ENCODE measurements at regions not wholly inside any gene's neighbourhood (a gene's known extent, or its start where the extent isn't known, plus 50 kb on each side); places are given as distances from the start of the nearest gene placed in this dataset.
"Not testable (repeated sequence)": the region's sequence is repeated elsewhere in the genome, so short reads cannot be mapped to it uniquely, and the experiment has no call there.

- DNase-seq: not testable (repeated sequence)
Measured at GRCh38 chr2:37759989-37760388, 88.5 kb upstream of the CDC42EP3 start.

GRCh38 chr2:37760471-37760870, 89.0 kb upstream of the CDC42EP3 start:
- peak; percentile 28 to 55 for DNase-seq

GRCh38 chr2:37762281-37762680, 90.8 kb upstream of the CDC42EP3 start:
- DNase-seq: peak; percentile 76 to 96

- DNase-seq: peak; percentile 49 to 54
Measured at GRCh38 chr2:37764739-37765138, 93.3 kb upstream of the CDC42EP3 start.

GRCh38 chr2:37766106-37766505, 94.7 kb upstream of the CDC42EP3 start:
- no peak for DNase-seq

GRCh38 chr2:37767046-37767445, 95.6 kb upstream of the CDC42EP3 start:
- no peak for DNase-seq

GRCh38 chr2:37767959-37768925, 96.8 kb upstream of the CDC42EP3 start:
- peak; percentile 67 to 80 for DNase-seq

GRCh38 chr2:37769551-37769950, 98.1 kb upstream of the CDC42EP3 start:
- peak; percentile 30 to 38 for DNase-seq

- no peak for DNase-seq
Measured at GRCh38 chr2:37770797-37771196, 99.4 kb upstream of the CDC42EP3 start.

- DNase-seq: no peak
Measured at GRCh38 chr2:37771600-37772088, 100.2 kb upstream of the CDC42EP3 start.

GRCh38 chr2:37773371-37774130, 102.1 kb upstream of the CDC42EP3 start:
- no peak for DNase-seq

- DNase-seq: not testable (repeated sequence)
Measured at GRCh38 chr2:37774171-37774944, 102.9 kb upstream of the CDC42EP3 start.

GRCh38 chr2:37774976-37775907, 103.8 kb upstream of the CDC42EP3 start:
- no peak for DNase-seq

- DNase-seq: no peak
Measured at GRCh38 chr2:37775908-37776250, 104.4 kb upstream of the CDC42EP3 start.

- DNase-seq: no peak
Measured at GRCh38 chr2:37776487-37776886, 105.0 kb upstream of the CDC42EP3 start.

- DNase-seq: no peak
Measured at GRCh38 chr2:37779139-37779538, 107.7 kb upstream of the CDC42EP3 start.

- no peak for DNase-seq
Measured at GRCh38 chr2:37779611-37780386, 108.4 kb upstream of the CDC42EP3 start.

GRCh38 chr2:37780387-37780676, 108.9 kb upstream of the CDC42EP3 start:
- no peak for DNase-seq

GRCh38 chr2:37781028-37781427, 109.6 kb upstream of the CDC42EP3 start:
- no peak for DNase-seq

- no peak for DNase-seq
Measured at GRCh38 chr2:37782155-37782673, 110.8 kb upstream of the CDC42EP3 start.

Measured in inflammatory macrophage (primary cell).